T1000 (cell line): ENCODE measurements at regions not wholly inside any gene's neighbourhood (a gene's known extent, or its start where the extent isn't known, plus 50 kb on each side); places are given as distances from the start of the nearest gene placed in this dataset.

Experiments used
- DNase-seq: peaks from one replicate; lab custom pipeline; 2025; ENCODE audit warnings: mixed read lengths; lab: John Stamatoyannopoulos, UW

GRCh38 chr2:173669271-173669853 lies 295.8 kb downstream of the SP3 start:
- DNase-seq, result no peak

- DNase-seq, result no peak
These were observed 295.3 kb downstream of the SP3 start for GRCh38 chr2:173669888-173670287.

GRCh38 chr2:173672573-173673340 lies 292.4 kb downstream of the SP3 start:
- no peak for DNase-seq

- no peak for DNase-seq
These were observed 291.5 kb downstream of the SP3 start for GRCh38 chr2:173673640-173674039.

GRCh38 chr2:173676647-173677046 lies 288.5 kb downstream of the SP3 start:
- DNase-seq, result no peak

GRCh38 chr2:173678186-173678585 lies 287.0 kb downstream of the SP3 start:
- DNase-seq, result no peak

GRCh38 chr2:173680574-173680973 lies 284.6 kb downstream of the SP3 start:
- DNase-seq, result no peak

GRCh38 chr2:173681881-173682650 lies 283.1 kb downstream of the SP3 start:
- no peak for DNase-seq

GRCh38 chr2:173684896-173685459 lies 280.2 kb downstream of the SP3 start:
- DNase-seq, result no peak

GRCh38 chr2:173690349-173690748 lies 274.8 kb downstream of the SP3 start:
- DNase-seq, result no peak

GRCh38 chr2:173692068-173692467 lies 273.1 kb downstream of the SP3 start:
- DNase-seq, result no peak

GRCh38 chr2:173693044-173693589 lies 272.1 kb downstream of the SP3 start:
- no peak for DNase-seq

GRCh38 chr2:173696274-173696673 lies 268.9 kb downstream of the SP3 start:
- no peak for DNase-seq

GRCh38 chr2:173697929-173698328 lies 267.2 kb downstream of the SP3 start:
- DNase-seq, result no peak

- DNase-seq, result no peak
These were observed 259.5 kb downstream of the SP3 start for GRCh38 chr2:173705656-173706055.

GRCh38 chr2:173706936-173707335 lies 258.2 kb downstream of the SP3 start:
- no peak for DNase-seq

GRCh38 chr2:173708806-173709205 lies 256.4 kb downstream of the SP3 start:
- DNase-seq, result no peak

- DNase-seq, result no peak
These were observed 253.4 kb downstream of the SP3 start for GRCh38 chr2:173711816-173712215.

GRCh38 chr2:173713904-173714555 lies 251.1 kb downstream of the SP3 start:
- DNase-seq, result no peak

GRCh38 chr2:173715441-173715840 lies 249.7 kb downstream of the SP3 start:
- DNase-seq, result no peak

GRCh38 chr2:173716458-173717052 lies 248.6 kb downstream of the SP3 start:
- DNase-seq, result no peak
